IPS DF 4.7 (cell line): ENCODE measurements at regions not wholly inside any gene's neighbourhood (a gene's known extent, or its start where the extent isn't known, plus 50 kb on each side); places are given as distances from the start of the nearest gene placed in this dataset.
"Not testable (repeated sequence)": the region's sequence is repeated elsewhere in the genome, so short reads cannot be mapped to it uniquely, and the experiment has no call there.

ENCODE experiments used
- DNase-seq: peaks from one replicate; pipeline ENCODE4 v3.0.0-alpha.2; 2013; ENCODE audit warnings: low spot score; ENCODE audit errors: extremely low read depth

- DNase-seq, result peak; percentile 56
These were observed 565.0 kb upstream of the ADGRB3 start for GRCh38 chr6:68069921-68070710.

- no peak for DNase-seq
These were observed 575.2 kb upstream of the ADGRB3 start for GRCh38 chr6:68059899-68060298.

DNA sequence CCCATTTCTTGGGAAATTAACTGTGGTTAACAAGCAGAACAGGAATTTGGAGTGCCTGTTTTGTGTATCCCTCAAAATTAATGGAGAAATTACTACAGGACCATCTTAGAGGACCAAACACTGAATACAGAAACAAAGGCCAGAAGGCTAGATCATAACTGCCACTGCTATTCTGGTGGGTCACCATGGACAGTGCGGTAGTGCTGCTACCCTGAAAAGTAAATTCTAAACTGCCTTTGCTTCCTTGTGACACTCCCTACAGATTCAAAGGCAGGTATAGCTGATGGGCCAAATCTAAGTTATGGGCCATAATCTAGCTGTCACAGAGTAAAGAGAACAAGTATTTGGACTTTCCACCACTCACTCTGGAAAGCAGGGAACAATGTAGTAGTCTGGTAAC is 575.8 kb upstream of the ADGRB3 start:
- no peak for DNase-seq

DNA sequence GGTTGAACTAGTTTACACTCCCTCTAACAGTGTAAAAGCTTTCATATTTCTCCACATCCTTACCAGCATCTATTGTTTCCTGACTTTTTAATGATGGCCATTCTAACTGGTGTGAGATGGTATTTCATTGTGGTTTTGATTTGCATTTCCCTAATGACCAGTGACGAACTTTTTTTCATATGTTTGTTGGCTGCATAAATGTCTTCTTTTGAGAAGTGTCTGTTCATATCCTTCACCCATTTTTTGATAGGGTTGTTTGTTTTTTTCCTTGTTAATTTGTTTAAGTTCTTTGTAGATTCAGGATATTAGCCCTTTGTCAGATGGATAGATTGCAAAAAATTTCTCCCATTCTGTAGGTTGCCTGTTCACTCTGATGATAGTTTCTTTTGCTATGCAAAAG is 578.5 kb upstream of the ADGRB3 start:
- DNase-seq, result not testable (repeated sequence)

- no peak for DNase-seq
These were observed 580.3 kb upstream of the ADGRB3 start for GRCh38 chr6:68054756-68055155.

GRCh38 chr6:68053805-68054373 is 581.2 kb upstream of the ADGRB3 start:
- no peak for DNase-seq

GRCh38 chr6:68052234-68052633 is 582.8 kb upstream of the ADGRB3 start:
- no peak for DNase-seq

DNA sequence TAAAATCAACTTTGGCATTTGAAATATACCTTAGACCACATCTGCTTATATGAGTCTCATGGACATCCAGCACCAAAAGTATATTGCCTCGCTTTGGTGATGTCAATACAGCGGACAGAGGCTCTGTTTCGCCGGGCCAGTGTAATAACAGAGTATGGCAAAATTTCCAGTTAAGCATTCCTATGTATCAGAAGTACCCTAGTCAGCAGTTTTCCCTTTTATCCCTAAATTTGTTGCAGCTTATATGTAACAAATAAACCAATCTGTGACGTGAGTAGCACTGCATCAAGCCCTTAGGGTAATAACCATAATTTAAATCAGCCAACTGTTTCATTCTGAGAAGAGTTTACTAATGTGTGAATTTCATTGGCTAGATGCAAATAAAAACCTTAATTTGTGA is 585.5 kb upstream of the ADGRB3 start:
- no peak for DNase-seq

GRCh38 chr6:68046756-68047155 is 588.3 kb upstream of the ADGRB3 start:
- DNase-seq, result no peak

GRCh38 chr6:68046302-68046701 is 588.8 kb upstream of the ADGRB3 start:
- no peak for DNase-seq

GRCh38 chr6:68045193-68045592 is 589.9 kb upstream of the ADGRB3 start:
- no peak for DNase-seq

- no peak for DNase-seq
These were observed 590.8 kb upstream of the ADGRB3 start for GRCh38 chr6:68044264-68044663.

DNA sequence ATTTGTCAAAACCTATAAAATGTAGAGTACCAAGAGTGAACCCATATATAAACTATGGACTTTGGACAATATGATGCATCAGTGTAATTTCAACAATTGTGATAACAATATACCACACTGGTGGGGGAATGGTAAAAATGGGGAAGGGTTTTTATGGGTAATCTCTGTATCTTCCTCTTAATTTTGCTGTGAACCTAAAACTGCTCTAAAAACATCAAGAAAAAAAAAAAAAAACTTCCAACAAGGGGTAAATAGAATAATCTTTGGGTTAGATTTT is 592.0 kb upstream of the ADGRB3 start:
- no peak for DNase-seq

GRCh38 chr6:68042339-68043121 is 592.6 kb upstream of the ADGRB3 start:
- DNase-seq, result no peak

- DNase-seq, result no peak
These were observed 594.3 kb upstream of the ADGRB3 start for GRCh38 chr6:68040780-68041179.

- no peak for DNase-seq
These were observed 594.7 kb upstream of the ADGRB3 start for GRCh38 chr6:68040312-68040778.

- DNase-seq, result no peak
These were observed 595.3 kb upstream of the ADGRB3 start for GRCh38 chr6:68039641-68040311.

- no peak for DNase-seq
These were observed 596.2 kb upstream of the ADGRB3 start for GRCh38 chr6:68038815-68039408.

GRCh38 chr6:68032217-68032616 is 602.9 kb upstream of the ADGRB3 start:
- DNase-seq, result no peak

- DNase-seq, result no peak
These were observed 604.0 kb upstream of the ADGRB3 start for GRCh38 chr6:68031054-68031453.

GRCh38 chr6:68026483-68026882 is 608.6 kb upstream of the ADGRB3 start:
- DNase-seq, result no peak

DNA sequence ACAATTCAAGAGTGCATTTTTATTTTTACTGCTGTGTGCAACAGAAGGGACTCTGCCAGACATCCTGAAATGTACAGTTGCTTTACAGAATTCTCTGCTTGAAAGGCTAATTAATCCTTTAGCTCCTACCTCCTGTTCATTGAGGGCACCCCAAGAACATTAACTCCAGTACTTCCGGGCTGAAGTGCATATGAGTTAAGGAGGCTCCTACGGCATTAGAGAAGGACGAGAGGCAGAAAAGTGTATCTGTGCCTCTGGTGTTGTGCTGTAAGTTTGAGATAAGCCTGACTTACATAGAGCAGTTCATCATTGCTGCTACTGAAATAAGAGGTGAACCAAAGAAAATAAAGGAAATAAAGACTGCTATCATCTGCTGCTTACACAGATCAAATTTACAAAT is 609.3 kb upstream of the ADGRB3 start:
- no peak for DNase-seq
